ENCODE measurements at regions not wholly inside any gene's neighbourhood (a gene's known extent, or its start where the extent isn't known, plus 50 kb on each side); places are given as distances from the start of the nearest gene placed in this dataset.
"Not testable (repeated sequence)": the region's sequence is repeated elsewhere in the genome, so short reads cannot be mapped to it uniquely, and the experiment has no call there.

DNA sequence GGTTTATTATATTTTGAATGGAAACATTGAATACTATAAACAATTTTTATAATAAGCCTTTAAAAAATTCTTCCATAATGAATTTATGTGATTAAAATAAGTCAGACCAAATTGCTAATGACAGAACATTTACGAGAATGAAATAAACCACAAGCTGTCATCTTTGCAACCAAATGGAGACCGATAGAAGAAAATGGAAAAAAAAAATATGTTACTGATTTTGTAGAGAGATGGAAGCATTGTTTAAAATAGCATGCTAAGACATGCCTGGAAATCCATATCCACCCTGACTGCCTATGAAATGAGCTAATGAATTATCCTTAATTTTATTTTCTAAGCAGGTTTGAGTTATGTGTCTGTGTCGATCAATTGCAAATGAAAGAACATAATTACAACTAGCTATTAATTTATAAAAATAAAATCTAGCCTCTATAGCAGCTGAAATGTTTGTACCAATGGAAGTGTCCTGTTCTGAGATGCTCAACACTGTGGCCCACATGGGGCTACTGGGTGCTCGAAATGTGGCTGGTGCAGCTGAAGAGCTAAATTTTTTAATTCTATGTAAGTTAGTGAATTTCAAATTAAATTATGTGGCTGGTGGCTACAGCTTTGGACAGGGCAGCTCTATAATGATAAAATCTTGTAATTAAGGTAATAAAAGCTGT, 832.8 kb downstream of the RNF144A start:
- DNase-seq (ENCODE audit: low read depth, low spot score), result no peak

- no peak for DNase-seq (ENCODE audit: low read depth, low spot score)
Observed at GRCh38 chr2:7752291-7752690, 835.1 kb downstream of the RNF144A start.

- no peak for DNase-seq (ENCODE audit: low read depth, low spot score)
Observed at GRCh38 chr2:7753777-7754176, 836.6 kb downstream of the RNF144A start.

DNA sequence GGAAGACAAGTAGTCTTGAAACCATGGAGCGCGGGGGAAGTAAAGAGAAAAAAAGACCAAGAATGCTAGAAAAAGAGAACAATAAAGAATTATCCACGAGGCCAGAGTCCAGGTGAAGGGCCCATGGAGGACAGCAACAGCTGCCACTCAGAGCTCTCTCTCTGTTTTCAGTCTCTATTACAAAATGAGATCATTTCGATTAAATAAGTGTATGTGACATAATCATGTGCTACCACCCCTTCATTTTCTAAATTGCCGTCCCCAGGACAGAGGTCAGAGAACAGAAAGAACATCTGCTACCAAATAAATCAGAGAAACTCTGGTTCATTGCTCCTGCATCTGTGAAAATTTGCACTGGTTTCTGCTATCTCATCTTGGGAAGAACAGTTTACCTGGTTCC, 838.7 kb downstream of the RNF144A start:
- no peak for DNase-seq (ENCODE audit: low read depth, low spot score)

- no peak for DNase-seq (ENCODE audit: low read depth, low spot score)
Observed at GRCh38 chr2:7758073-7758759, 841.0 kb downstream of the RNF144A start.

- no peak for DNase-seq (ENCODE audit: low read depth, low spot score)
Observed at GRCh38 chr2:7759898-7760297, 842.7 kb downstream of the RNF144A start.

GRCh38 chr2:7763418-7763817, 846.2 kb downstream of the RNF144A start:
- not testable (repeated sequence) for DNase-seq (ENCODE audit: low read depth, low spot score)

DNA sequence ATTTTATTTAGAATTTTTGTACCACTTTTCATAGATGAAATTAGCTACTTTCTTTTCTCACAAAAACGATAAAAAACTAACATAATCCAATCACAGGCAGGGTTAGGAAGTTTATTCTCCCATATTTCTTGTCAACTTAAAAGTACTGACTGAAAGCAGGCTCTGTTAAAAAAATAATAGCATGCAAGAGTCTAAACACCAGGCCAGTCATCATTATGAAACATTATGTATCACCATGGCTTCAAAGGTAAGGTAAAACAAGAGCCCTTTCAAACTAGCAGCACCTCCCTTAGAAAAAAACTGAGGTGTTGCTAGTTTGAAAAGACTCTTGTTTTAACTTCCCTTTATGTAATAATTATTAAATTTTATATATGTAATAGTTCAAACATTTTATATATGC, 848.0 kb downstream of the RNF144A start:
- DNase-seq (ENCODE audit: low read depth, low spot score), result no peak

DNA sequence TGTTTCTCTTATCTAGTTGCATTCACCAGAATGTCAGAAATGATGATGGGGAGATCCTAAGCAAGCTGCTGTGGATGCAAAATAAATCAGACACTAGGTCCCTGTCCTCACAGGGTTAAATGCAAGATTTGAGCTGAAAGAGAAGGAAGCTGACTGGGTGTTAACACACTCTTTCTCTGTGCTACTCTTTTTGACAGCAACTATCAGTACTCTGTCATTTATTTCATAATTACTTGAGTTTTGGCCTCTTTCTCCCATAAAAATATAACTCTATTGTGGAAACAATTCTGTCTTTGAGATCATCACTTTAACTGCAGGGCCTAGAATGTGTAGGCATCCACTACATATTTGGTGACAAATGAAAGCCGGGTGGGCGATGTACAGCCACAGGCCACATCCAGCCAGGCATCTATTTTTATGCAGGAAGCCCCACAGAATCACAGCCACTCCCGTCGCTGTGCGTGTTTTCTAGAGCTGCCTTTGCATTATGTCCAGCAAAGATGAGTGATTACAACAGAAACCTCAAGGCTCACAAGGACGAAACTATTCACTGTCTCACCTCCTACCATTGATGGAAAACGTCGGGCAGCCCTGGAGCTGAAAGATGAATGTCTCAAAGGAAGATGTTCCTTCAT, 849.0 kb downstream of the RNF144A start:
- no peak for DNase-seq (ENCODE audit: low read depth, low spot score)

DNA sequence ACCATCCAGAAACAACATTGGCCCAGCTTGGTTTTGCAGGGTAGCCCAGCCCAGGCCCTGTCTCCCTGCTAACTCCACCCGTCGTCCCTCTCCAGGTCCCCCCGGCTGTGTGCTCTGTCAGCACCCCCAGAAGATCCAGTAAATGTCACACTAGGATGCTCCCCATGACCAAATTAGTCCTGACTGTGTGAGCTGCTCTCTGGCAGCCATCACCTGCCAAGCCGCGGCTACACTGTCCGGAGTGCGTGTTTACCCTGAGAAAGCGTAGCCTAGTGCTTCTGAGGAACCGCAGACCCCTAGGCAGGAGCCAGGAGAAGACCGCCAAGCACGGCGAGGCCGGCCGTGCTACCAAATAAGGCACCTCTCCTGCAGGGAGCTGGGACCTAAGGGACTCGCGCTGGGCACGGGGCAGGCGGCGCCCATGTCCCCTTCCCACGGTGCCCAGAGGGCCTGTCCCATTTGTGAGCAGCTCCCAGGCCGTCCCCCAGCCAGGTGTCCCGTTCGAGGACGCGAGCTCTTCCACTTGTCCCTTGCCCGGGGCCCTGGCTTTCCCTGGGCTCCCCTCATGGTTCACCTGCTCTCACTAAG, 849.9 kb downstream of the RNF144A start:
- no peak for DNase-seq (ENCODE audit: low read depth, low spot score)

- DNase-seq (ENCODE audit: low read depth, low spot score), result no peak
Observed at GRCh38 chr2:7767902-7768301, 850.7 kb downstream of the RNF144A start.

GRCh38 chr2:7771781-7772180, 854.6 kb downstream of the RNF144A start:
- DNase-seq (ENCODE audit: low read depth, low spot score), result no peak

GRCh38 chr2:7773362-7774360, 856.4 kb downstream of the RNF144A start:
- DNase-seq (ENCODE audit: low read depth, low spot score), result no peak

- DNase-seq (ENCODE audit: low read depth, low spot score), result no peak
Observed at GRCh38 chr2:7774481-7774880, 857.3 kb downstream of the RNF144A start.

GRCh38 chr2:7777668-7778067, 860.5 kb downstream of the RNF144A start:
- DNase-seq (ENCODE audit: low read depth, low spot score), result no peak

DNA sequence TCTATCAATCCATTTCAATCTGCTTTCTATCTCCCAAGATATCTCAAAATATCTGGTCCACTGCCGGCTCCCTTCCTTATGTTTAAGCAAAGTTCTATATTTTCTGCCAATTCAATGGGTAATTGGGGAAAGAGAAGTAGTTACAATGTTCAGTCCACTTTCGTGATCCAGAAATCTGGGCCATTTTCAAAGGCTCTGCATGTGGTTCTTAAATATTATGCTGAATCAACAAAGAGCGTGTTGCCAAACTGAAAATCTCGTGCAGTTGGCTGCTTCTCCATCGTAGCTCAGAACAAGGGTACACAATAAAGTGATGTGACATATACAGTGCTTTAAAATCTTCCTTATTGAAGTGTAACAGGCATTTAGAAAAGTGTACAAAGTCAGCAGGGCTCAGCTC, 863.1 kb downstream of the RNF144A start:
- no peak for DNase-seq (ENCODE audit: low read depth, low spot score)

GRCh38 chr2:7785700-7786099, 868.5 kb downstream of the RNF144A start:
- no peak for DNase-seq (ENCODE audit: low read depth, low spot score)

GRCh38 chr2:7788736-7789135, 871.5 kb downstream of the RNF144A start:
- DNase-seq (ENCODE audit: low read depth, low spot score), result no peak

GRCh38 chr2:7792031-7792651, 874.9 kb downstream of the RNF144A start:
- no peak for DNase-seq (ENCODE audit: low read depth, low spot score)

DNA sequence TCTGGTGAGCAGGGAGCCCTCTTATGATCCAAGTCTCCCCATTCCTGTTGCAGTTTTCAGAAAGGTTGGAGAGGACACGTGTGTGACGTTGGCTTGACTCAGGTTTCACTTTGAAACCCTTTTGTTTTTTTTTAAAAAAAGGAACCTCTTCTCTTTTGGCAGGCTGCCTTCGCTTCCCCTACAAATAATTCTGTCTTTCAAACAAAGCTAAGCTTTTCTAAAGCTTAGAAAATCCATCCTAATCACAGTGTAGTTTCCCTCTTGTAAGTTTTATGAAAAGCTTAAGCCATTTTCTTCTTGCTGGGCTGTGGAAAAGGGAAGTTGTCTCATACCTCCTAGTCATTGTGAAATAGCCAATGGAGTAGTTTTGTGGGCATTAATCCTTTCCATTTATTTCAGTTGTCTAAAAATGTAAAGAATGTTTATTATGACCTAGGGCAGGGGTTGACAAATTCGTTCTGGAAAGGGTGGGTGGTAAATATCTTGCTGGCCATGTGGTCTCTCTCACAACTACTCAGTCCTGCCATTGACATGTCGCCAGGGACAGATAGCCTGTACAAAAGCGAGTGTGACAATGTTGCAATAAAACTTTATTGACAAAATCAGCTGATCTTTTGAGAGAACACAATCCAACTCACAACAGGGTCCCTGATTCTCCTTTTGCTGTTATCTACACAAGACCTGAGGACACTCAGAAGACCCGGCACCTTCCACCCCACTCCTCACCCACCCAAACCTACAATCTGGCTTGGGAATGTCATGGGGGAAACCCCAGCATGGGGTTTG, 878.8 kb downstream of the RNF144A start:
- no peak for DNase-seq (ENCODE audit: low read depth, low spot score)

Data from iPS DF 19.7 (cell line).